WTC11 (cell line): ENCODE measurements at regions not wholly inside any gene's neighbourhood (a gene's known extent, or its start where the extent isn't known, plus 50 kb on each side); places are given as distances from the start of the nearest gene placed in this dataset.

ENCODE experiments used
- ATF2 ChIP-seq: sonication (generic); formaldehyde crosslinking; IDR thresholded peaks from 2 replicates; pipeline ENCODE4 v1.8.1; 2022; ENCODE audit warnings: low read depth, missing genetic modification reagents, borderline replicate concordance
- E2F4 ChIP-seq: sonication (generic); formaldehyde crosslinking; IDR thresholded peaks from 2 replicates; pipeline ENCODE4 v1.8.1; 2022; ENCODE audit warnings: low read depth, mild to moderate bottlenecking, moderate library complexity, missing genetic modification reagents, borderline replicate concordance
- ETV6 ChIP-seq: sonication (generic); formaldehyde crosslinking; IDR thresholded peaks from 2 replicates; pipeline ENCODE4 v1.8.1; 2022; ENCODE audit warnings: mild to moderate bottlenecking, missing genetic modification reagents
- NFE2L1 ChIP-seq: sonication (generic); formaldehyde crosslinking; IDR thresholded peaks from 2 replicates; pipeline ENCODE4 v1.8.1; 2023; ENCODE audit warnings: missing genetic modification reagents
- PREB ChIP-seq: sonication (generic); formaldehyde crosslinking; IDR thresholded peaks from 2 replicates; pipeline ENCODE4 v1.8.1; 2022; ENCODE audit warnings: mild to moderate bottlenecking, missing genetic modification reagents, moderate library complexity, borderline replicate concordance
- ZNF219 ChIP-seq: sonication (generic); formaldehyde crosslinking; IDR thresholded peaks from 2 replicates; pipeline ENCODE4 v1.8.0; 2023; ENCODE audit warnings: missing genetic modification reagents, mild to moderate bottlenecking, borderline replicate concordance
- ZNF532 ChIP-seq: fragments of 250-450 bp; sonication (Bioruptor Pico); IDR thresholded peaks from 2 replicates; pipeline ENCODE4 v1.9.0; 2021; ENCODE audit warnings: mild to moderate bottlenecking, borderline replicate concordance

- no peak for TF ChIP-seq ZNF532 (CRISPR knock-in tag)
- TF ChIP-seq ZNF219 = no peak
- TF ChIP-seq NFE2L1 (CRISPR knock-in tag) = no peak
- no peak for TF ChIP-seq PREB (CRISPR knock-in tag)
- TF ChIP-seq E2F4 = no peak
- TF ChIP-seq ETV6 (CRISPR knock-in tag) = no peak
- no peak for TF ChIP-seq ATF2
Measured at GRCh38 chr11:70678931-70679900, 280.9 kb downstream of the CTTN start.
